ENCODE measurements at regions not wholly inside any gene's neighbourhood (a gene's known extent, or its start where the extent isn't known, plus 50 kb on each side); places are given as distances from the start of the nearest gene placed in this dataset.

DNA sequence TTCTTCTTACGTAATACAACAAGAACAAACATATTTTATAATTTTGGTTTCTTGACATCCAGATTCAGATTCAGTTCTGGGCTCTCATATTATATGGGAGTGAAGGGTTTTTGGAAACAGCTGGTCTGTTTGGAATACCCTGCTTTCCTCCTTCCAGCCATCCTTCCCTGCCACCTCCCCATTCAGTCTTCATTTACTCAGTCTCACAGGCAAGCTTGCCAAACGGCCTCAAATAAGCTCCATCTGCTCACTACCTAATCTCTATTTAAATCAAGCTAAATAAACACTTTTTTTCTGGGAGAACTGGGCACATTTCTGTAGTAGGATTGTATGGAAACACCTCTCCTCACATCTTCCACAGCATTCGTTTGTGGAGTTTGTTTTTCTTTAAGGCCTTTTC lies 147.5 kb downstream of the RND3 start:
- FAIRE-seq, result no peak
- dilution Hi-C loops (cut with MboI; ENCODE audit: extremely low pct_ligation_motif_present, low sequenced_read_pairs), result no loop called here
- H4K20me1 ChIP-seq (ENCODE audit: control insufficient read depth, extremely low read depth, insufficient read depth, low read length), result no peaks in the 10 kb centered on the region
- H3K9me1 ChIP-seq (ENCODE audit: control insufficient read depth, extremely low read depth, insufficient read depth, low read length), result no peaks in the 10 kb centered on the region
- H3K4me3 ChIP-seq (ENCODE audit: control insufficient read depth in 2 of 3, extremely low read depth in 1 of 3, insufficient read depth in 2 of 3, low read depth in 1 of 3, low read length in 3 of 3), result no peak overlapping the region
- peak overlapping the region; percentile 36 for H2AFZ ChIP-seq (ENCODE audit: control insufficient read depth, low read length)
- H3K4me1 ChIP-seq (ENCODE audit: control insufficient read depth, extremely low read depth, insufficient read depth, low read length), result no peaks in the 10 kb centered on the region
- H3K9me3 ChIP-seq (ENCODE audit: control insufficient read depth, low read depth, low read length), result no peaks in the 10 kb centered on the region
- H3K79me2 ChIP-seq (ENCODE audit: control insufficient read depth, insufficient read depth, low read length), result no peaks in the 10 kb centered on the region
- no peak overlapping the region for H3K4me2 ChIP-seq (ENCODE audit: control insufficient read depth, extremely low read depth, insufficient read depth, low read depth, low read length)
- H3K36me3 ChIP-seq (ENCODE audit: control insufficient read depth in 2 of 2, extremely low read depth in 1 of 2, insufficient read depth in 2 of 2, low read length in 2 of 2), result no peaks in the 10 kb centered on the region
- DNase-seq (ENCODE audit: low read depth, low spot score), result no peak
- no peak overlapping the region for H3K9ac ChIP-seq (ENCODE audit: control insufficient read depth, extremely low read depth, insufficient read depth, low read length)
- TF ChIP-seq, protein P1, sequence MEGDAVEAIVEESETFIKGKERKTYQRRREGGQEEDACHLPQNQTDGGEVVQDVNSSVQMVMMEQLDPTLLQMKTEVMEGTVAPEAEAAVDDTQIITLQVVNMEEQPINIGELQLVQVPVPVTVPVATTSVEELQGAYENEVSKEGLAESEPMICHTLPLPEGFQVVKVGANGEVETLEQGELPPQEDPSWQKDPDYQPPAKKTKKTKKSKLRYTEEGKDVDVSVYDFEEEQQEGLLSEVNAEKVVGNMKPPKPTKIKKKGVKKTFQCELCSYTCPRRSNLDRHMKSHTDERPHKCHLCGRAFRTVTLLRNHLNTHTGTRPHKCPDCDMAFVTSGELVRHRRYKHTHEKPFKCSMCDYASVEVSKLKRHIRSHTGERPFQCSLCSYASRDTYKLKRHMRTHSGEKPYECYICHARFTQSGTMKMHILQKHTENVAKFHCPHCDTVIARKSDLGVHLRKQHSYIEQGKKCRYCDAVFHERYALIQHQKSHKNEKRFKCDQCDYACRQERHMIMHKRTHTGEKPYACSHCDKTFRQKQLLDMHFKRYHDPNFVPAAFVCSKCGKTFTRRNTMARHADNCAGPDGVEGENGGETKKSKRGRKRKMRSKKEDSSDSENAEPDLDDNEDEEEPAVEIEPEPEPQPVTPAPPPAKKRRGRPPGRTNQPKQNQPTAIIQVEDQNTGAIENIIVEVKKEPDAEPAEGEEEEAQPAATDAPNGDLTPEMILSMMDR (optimal IDR thresholded peaks at IDR 0.05 in 1 of 3, IDR thresholded peaks at IDR 0.05 in 1 of 3, conservative IDR thresholded peaks at IDR 0.05 in 1 of 3; ENCODE audit: extremely low read depth in 1 of 3, insufficient read depth in 2 of 3, low read length in 3 of 3), result no peak
- TF ChIP-seq EZH2 (IDR thresholded peaks at IDR 0.05; ENCODE audit: low read length), result no peak
- H3K27ac ChIP-seq (ENCODE audit: control insufficient read depth, insufficient read depth, low read length), result no peak overlapping the region
- no peaks in the 10 kb centered on the region for H3K27me3 ChIP-seq (ENCODE audit: control insufficient read depth, extremely low read depth, insufficient read depth, low read length)

DNA sequence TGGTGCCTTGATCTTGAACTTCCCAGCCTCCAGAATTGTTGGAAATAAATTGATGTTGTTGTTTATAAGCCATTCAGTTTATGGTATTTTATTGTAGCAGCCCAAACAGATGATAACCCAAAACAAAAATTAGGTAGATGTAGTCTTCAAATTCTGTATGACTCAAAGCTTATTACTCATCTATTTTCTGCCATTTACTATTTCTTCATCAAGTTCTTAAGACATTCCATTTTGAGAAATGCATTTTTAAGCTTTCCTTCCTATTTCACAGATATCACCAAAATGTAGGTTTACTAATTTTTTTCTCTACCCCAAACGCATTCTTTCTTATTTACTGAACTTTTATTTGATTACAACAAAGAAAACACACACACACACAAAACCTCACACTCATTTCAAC lies 148.2 kb downstream of the RND3 start:
- TF ChIP-seq EZH2 (IDR thresholded peaks at IDR 0.05; ENCODE audit: low read length), result no peak
- TF ChIP-seq, protein P1 (optimal IDR thresholded peaks at IDR 0.05 in 1 of 3, IDR thresholded peaks at IDR 0.05 in 1 of 3, conservative IDR thresholded peaks at IDR 0.05 in 1 of 3; ENCODE audit: extremely low read depth in 1 of 3, insufficient read depth in 2 of 3, low read length in 3 of 3), result no peak
- FAIRE-seq (no peak), DNase-seq (ENCODE audit: low read depth, low spot score) (no peak)
- H3K4me2 ChIP-seq (ENCODE audit: control insufficient read depth, extremely low read depth, insufficient read depth, low read depth, low read length), result no peak overlapping the region
- no peaks in the 10 kb centered on the region for H3K9me1 ChIP-seq (ENCODE audit: control insufficient read depth, extremely low read depth, insufficient read depth, low read length)
- H3K79me2 ChIP-seq (ENCODE audit: control insufficient read depth, insufficient read depth, low read length), result no peaks in the 10 kb centered on the region
- H3K9ac ChIP-seq (ENCODE audit: control insufficient read depth, extremely low read depth, insufficient read depth, low read length), result no peak overlapping the region
- no peak overlapping the region for H2AFZ ChIP-seq (ENCODE audit: control insufficient read depth, low read length)
- no peaks in the 10 kb centered on the region for H3K9me3 ChIP-seq (ENCODE audit: control insufficient read depth, low read depth, low read length)
- no peaks in the 10 kb centered on the region for H3K36me3 ChIP-seq (ENCODE audit: control insufficient read depth in 2 of 2, extremely low read depth in 1 of 2, insufficient read depth in 2 of 2, low read length in 2 of 2)
- H4K20me1 ChIP-seq (ENCODE audit: control insufficient read depth, extremely low read depth, insufficient read depth, low read length), result no peaks in the 10 kb centered on the region
- H3K27ac ChIP-seq (ENCODE audit: control insufficient read depth, insufficient read depth, low read length), result no peak overlapping the region
- dilution Hi-C loops (cut with MboI; ENCODE audit: extremely low pct_ligation_motif_present, low sequenced_read_pairs), result no loop called here
- no peaks in the 10 kb centered on the region for H3K27me3 ChIP-seq (ENCODE audit: control insufficient read depth, extremely low read depth, insufficient read depth, low read length)
- no peaks in the 10 kb centered on the region for H3K4me1 ChIP-seq (ENCODE audit: control insufficient read depth, extremely low read depth, insufficient read depth, low read length)
- no peak overlapping the region for H3K4me3 ChIP-seq (ENCODE audit: control insufficient read depth in 2 of 3, extremely low read depth in 1 of 3, insufficient read depth in 2 of 3, low read depth in 1 of 3, low read length in 3 of 3)

All from keratinocyte (primary cell).